ENCODE measurements at regions not wholly inside any gene's neighbourhood (a gene's known extent, or its start where the extent isn't known, plus 50 kb on each side); places are given as distances from the start of the nearest gene placed in this dataset.

DNA sequence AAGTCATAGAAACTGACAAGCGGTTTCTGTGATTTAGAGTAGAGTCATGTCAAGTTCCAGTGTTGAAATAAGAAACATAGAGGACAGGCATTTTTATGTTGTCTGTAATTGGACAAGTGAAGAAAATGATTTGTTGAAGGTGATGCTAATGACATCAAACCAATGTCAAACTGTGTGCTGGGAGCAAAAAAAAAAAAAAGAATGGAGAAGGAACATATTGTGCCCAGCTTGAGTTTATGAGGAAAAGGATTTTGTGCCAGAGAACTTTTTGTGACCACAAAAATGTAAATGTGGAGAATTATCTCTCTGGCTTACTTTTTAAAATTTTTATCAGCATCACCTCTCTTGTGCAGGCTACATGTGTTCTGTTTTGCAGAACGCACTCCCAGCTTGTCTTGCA lies 495.7 kb downstream of the RAPGEF2 start:
- no peak for FAIRE-seq
- no peaks in the 10 kb centered on the region for H3K9me3 ChIP-seq
- no peak for TF ChIP-seq BHLHE40 (IDR thresholded peaks at IDR 0.05; ENCODE audit: low read depth, low read length)
- no peaks in the 10 kb centered on the region for H3K4me1 ChIP-seq
- CTCF ChIA-PET: no interaction called here
- POLR2A ChIA-PET: no interaction called here
- no peak overlapping the region for H3K4me3 ChIP-seq
- H3K27ac ChIP-seq: no peak overlapping the region
- DNase-seq (ENCODE audit: low read depth in 1 of 2, low spot score in 1 of 2): no peak
- ATAC-seq: no peak
- WGBS (ENCODE audit: missing lambda C conversion rate): 15% methylated on average over 2 of the region's 2 CpGs
- H3K4me2 ChIP-seq: no peak overlapping the region

DNA sequence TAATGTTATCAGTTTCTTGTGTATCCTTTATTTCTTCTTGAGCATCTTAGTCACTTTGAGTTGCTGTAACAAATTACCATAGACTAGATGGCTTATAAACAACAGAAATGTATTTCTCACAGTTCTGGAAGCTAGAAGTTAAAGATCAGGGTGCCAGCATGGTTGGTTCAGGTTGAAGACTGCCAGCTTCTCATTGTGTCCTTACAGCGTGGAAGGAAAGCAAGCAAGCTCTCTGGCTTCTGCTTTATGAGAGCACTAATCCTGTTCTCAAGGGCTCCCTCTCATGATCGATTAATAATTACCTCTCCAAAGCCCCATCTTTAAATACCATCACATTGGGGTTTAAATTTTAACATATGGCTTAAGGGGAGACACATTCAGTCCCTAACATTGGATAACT lies 497.2 kb downstream of the RAPGEF2 start:
- 9% methylated on average over 2 of the region's 2 CpGs for WGBS (ENCODE audit: missing lambda C conversion rate)
- FAIRE-seq (no peak), ATAC-seq (no peak), DNase-seq (ENCODE audit: low read depth in 1 of 2, low spot score in 1 of 2) (no peak)
- no peak overlapping the region for H3K4me2 ChIP-seq
- CTCF ChIA-PET: no interaction called here
- POLR2A ChIA-PET: no interaction called here
- H3K9me3 ChIP-seq: no peaks in the 10 kb centered on the region
- H3K4me3 ChIP-seq: no peak overlapping the region
- no peaks in the 10 kb centered on the region for H3K4me1 ChIP-seq
- H3K27ac ChIP-seq: no peak overlapping the region
- TF ChIP-seq NR3C1 (IDR thresholded peaks at IDR 0.05): no peak
- no peak for TF ChIP-seq MAFK (IDR thresholded peaks at IDR 0.05; ENCODE audit: partially characterized antibody)
- no peak for TF ChIP-seq TFCP2L1 (CRISPR knock-in tag; IDR thresholded peaks at IDR 0.05)
- TF ChIP-seq ZC3H11A (IDR thresholded peaks at IDR 0.05): no peak
- TF ChIP-seq EP300 (IDR thresholded peaks at IDR 0.05): no peak
- TF ChIP-seq MAZ (IDR thresholded peaks at IDR 0.05; ENCODE audit: borderline replicate concordance, low read depth, low read length): no peak
- no peak for TF ChIP-seq NFE2L2 (conservative IDR thresholded peaks at IDR 0.05; ENCODE audit: low read length)
- TF ChIP-seq RCOR1 (IDR thresholded peaks at IDR 0.05; ENCODE audit: low read depth, low read length): no peak
- TF ChIP-seq CBX2 (IDR thresholded peaks at IDR 0.05; ENCODE audit: borderline replicate concordance, low read depth): no peak
- TF ChIP-seq, protein P1, sequence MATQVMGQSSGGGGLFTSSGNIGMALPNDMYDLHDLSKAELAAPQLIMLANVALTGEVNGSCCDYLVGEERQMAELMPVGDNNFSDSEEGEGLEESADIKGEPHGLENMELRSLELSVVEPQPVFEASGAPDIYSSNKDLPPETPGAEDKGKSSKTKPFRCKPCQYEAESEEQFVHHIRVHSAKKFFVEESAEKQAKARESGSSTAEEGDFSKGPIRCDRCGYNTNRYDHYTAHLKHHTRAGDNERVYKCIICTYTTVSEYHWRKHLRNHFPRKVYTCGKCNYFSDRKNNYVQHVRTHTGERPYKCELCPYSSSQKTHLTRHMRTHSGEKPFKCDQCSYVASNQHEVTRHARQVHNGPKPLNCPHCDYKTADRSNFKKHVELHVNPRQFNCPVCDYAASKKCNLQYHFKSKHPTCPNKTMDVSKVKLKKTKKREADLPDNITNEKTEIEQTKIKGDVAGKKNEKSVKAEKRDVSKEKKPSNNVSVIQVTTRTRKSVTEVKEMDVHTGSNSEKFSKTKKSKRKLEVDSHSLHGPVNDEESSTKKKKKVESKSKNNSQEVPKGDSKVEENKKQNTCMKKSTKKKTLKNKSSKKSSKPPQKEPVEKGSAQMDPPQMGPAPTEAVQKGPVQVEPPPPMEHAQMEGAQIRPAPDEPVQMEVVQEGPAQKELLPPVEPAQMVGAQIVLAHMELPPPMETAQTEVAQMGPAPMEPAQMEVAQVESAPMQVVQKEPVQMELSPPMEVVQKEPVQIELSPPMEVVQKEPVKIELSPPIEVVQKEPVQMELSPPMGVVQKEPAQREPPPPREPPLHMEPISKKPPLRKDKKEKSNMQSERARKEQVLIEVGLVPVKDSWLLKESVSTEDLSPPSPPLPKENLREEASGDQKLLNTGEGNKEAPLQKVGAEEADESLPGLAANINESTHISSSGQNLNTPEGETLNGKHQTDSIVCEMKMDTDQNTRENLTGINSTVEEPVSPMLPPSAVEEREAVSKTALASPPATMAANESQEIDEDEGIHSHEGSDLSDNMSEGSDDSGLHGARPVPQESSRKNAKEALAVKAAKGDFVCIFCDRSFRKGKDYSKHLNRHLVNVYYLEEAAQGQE (IDR thresholded peaks at IDR 0.05): no peak
- TF ChIP-seq, protein P2, sequence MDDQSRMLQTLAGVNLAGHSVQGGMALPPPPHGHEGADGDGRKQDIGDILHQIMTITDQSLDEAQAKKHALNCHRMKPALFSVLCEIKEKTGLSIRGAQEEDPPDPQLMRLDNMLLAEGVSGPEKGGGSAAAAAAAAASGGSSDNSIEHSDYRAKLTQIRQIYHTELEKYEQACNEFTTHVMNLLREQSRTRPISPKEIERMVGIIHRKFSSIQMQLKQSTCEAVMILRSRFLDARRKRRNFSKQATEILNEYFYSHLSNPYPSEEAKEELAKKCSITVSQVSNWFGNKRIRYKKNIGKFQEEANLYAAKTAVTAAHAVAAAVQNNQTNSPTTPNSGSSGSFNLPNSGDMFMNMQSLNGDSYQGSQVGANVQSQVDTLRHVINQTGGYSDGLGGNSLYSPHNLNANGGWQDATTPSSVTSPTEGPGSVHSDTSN (IDR thresholded peaks at IDR 0.05): no peak
- no peak for TF ChIP-seq RAD21 (conservative IDR thresholded peaks at IDR 0.05 in 1 of 2, IDR thresholded peaks at IDR 0.05 in 1 of 2)
- TF ChIP-seq, protein P3, sequence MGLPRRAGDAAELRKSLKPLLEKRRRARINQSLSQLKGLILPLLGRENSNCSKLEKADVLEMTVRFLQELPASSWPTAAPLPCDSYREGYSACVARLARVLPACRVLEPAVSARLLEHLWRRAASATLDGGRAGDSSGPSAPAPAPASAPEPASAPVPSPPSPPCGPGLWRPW (IDR thresholded peaks at IDR 0.05): no peak
- no peak for TF ChIP-seq HOXA7 (CRISPR knock-in tag; IDR thresholded peaks at IDR 0.05)

DNA sequence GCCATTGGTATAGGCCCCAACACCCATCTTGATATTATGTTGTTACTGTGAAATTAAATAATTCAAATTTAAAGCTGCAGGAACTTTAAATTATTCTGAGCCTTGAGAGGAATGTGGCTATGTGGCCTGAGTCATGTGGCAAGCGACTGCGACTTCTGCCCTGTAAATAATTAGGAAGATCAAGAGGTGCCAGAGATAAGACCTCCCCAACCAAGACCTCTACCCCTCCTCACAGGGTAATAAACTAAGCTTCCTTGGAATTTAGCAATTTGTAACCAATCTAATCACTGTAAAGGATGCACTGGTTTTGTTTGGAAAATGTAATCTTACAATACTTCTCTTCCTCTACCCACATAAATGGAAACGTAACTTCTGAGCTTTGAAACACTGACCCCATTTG lies 501.9 kb downstream of the RAPGEF2 start:
- ChIA-PET CTCF (no interaction called here), POLR2A (no interaction called here)
- H3K27ac ChIP-seq: no peak overlapping the region
- ATAC-seq: no peak
- 41% methylated on average over 3 of the region's 3 CpGs for WGBS (ENCODE audit: missing lambda C conversion rate)
- no peak for FAIRE-seq
- no peaks in the 10 kb centered on the region for H3K4me1 ChIP-seq
- no peak for TF ChIP-seq HOXB5 (CRISPR knock-in tag; IDR thresholded peaks at IDR 0.05)
- H3K4me3 ChIP-seq: no peak overlapping the region
- no peaks in the 10 kb centered on the region for H3K9me3 ChIP-seq
- no peak for DNase-seq (ENCODE audit: low read depth in 1 of 2, low spot score in 1 of 2)
- H3K4me2 ChIP-seq: no peak overlapping the region

DNA sequence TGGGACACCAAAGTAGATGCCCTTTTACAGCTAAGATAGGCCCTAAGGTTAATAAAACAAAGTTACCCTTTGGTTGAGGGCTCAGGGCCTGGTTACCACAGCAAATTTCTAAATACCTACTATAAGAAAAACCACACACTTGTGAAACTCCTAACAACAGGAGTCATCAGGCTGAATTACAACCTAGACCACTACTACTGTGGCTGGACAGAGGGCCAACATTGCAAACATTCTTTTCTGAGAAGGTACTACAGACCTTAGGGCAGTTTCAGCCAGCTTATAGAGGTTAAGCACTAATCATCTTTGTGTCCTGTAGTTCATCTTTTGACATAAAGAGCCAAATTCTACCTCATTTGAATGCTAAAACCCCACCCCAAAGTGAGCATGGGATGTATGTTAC lies 504.0 kb downstream of the RAPGEF2 start:
- no peak for FAIRE-seq
- Histone ChIP-seq H3K4me1 (no peaks in the 10 kb centered on the region), H3K4me2 (no peak overlapping the region), H3K27ac (no peak overlapping the region), H3K9me3 (no peaks in the 10 kb centered on the region), H3K4me3 (no peak overlapping the region)
- ChIA-PET CTCF (no interaction called here), POLR2A (no interaction called here)
- DNase-seq (ENCODE audit: low read depth in 1 of 2, low spot score in 1 of 2): no peak
- ATAC-seq: no peak
- TF ChIP-seq, protein P4, sequence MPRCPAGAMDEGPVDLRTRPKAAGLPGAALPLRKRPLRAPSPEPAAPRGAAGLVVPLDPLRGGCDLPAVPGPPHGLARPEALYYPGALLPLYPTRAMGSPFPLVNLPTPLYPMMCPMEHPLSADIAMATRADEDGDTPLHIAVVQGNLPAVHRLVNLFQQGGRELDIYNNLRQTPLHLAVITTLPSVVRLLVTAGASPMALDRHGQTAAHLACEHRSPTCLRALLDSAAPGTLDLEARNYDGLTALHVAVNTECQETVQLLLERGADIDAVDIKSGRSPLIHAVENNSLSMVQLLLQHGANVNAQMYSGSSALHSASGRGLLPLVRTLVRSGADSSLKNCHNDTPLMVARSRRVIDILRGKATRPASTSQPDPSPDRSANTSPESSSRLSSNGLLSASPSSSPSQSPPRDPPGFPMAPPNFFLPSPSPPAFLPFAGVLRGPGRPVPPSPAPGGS (IDR thresholded peaks at IDR 0.05): no peak
- TF ChIP-seq FOSL2 (IDR thresholded peaks at IDR 0.05) (no peak), FOSL2 (CRISPR knock-in tag; IDR thresholded peaks at IDR 0.05) (no peak), EHMT2 (IDR thresholded peaks at IDR 0.05; ENCODE audit: low read depth) (no peak), FOXS1 (CRISPR knock-in tag; IDR thresholded peaks at IDR 0.05) (no peak), KDM5A (IDR thresholded peaks at IDR 0.05) (no peak), ZC3H11A (IDR thresholded peaks at IDR 0.05) (no peak), CBX8 (IDR thresholded peaks at IDR 0.05) (no peak), TP53 (CRISPR knock-in tag; IDR thresholded peaks at IDR 0.05) (no peak), HDAC2 (IDR thresholded peaks at IDR 0.05) (no peak)
- TF ChIP-seq, protein P5, sequence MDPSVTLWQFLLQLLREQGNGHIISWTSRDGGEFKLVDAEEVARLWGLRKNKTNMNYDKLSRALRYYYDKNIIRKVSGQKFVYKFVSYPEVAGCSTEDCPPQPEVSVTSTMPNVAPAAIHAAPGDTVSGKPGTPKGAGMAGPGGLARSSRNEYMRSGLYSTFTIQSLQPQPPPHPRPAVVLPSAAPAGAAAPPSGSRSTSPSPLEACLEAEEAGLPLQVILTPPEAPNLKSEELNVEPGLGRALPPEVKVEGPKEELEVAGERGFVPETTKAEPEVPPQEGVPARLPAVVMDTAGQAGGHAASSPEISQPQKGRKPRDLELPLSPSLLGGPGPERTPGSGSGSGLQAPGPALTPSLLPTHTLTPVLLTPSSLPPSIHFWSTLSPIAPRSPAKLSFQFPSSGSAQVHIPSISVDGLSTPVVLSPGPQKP (IDR thresholded peaks at IDR 0.05; ENCODE audit: low read depth, low read length): no peak
- TF ChIP-seq, protein P2 (IDR thresholded peaks at IDR 0.05): no peak
